ENCODE measurements at regions not wholly inside any gene's neighbourhood (a gene's known extent, or its start where the extent isn't known, plus 50 kb on each side); places are given as distances from the start of the nearest gene placed in this dataset.

- no peak overlapping the region for H3K4me3 ChIP-seq (ENCODE audit: low read depth, low read length)
- DNase-seq (ENCODE audit: low read depth) = no peak
- TF ChIP-seq CTCF (conservative IDR thresholded peaks at IDR 0.05; ENCODE audit: low read depth, low read length) = no peak
Observed at GRCh38 chrX:141341743-141342142, 99.4 kb upstream of the SPANXC start.

DNA sequence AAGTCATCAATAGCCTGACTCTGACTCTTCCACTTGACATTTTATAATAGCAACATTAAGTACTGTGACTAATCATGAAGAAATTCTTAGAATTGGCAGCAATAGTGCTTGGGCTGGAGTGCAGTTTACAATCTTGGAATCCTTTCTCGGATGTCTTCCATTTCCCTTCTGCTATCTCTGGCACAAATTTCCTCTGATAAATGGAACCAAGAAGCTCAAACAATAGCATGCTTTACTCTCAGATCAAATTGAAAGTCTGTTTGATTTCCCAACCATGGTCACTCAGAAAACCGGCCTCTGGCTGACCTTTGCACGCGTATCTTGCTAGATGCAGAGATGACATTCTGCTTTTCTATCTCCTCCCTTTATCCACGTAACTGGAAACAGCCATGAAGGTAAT is 99.0 kb upstream of the SPANXC start:
- H3K4me3 ChIP-seq (ENCODE audit: low read depth, low read length) = no peak overlapping the region
- peak; percentile 2 for DNase-seq (ENCODE audit: low read depth)
- no peak for TF ChIP-seq CTCF (conservative IDR thresholded peaks at IDR 0.05; ENCODE audit: low read depth, low read length)

GRCh38 chrX:141320801-141321200 is 78.5 kb upstream of the SPANXC start:
- no peak for DNase-seq (ENCODE audit: low read depth)
- no peak overlapping the region for H3K4me3 ChIP-seq (ENCODE audit: low read depth, low read length)
- TF ChIP-seq CTCF (conservative IDR thresholded peaks at IDR 0.05; ENCODE audit: low read depth, low read length) = no peak

GRCh38 chrX:141314441-141314840 is 72.1 kb upstream of the SPANXC start:
- DNase-seq (ENCODE audit: low read depth) = no peak
- no peak for TF ChIP-seq CTCF (conservative IDR thresholded peaks at IDR 0.05; ENCODE audit: low read depth, low read length)
- no peak overlapping the region for H3K4me3 ChIP-seq (ENCODE audit: low read depth, low read length)

DNA sequence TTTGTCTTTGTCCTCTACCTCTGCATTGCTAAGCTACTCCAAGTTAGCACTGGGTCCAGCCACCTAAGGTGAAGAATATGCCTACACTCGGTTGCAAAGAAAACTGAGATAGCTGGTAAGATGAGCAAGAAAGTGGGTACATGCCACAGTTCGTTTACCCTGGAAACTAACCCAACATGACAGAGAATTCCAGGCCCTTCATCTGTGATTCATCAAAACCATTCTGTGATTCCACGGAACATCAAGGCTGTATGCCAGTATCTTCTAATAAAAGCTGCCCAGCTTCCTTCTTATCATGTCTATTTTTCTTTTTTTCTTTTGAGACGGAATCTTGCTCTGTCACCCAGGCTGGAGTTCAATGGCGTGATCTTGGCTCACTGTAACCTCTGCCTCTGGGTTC is 58.7 kb upstream of the SPANXC start:
- DNase-seq (ENCODE audit: low read depth) = no peak
- TF ChIP-seq CTCF (conservative IDR thresholded peaks at IDR 0.05; ENCODE audit: low read depth, low read length) = no peak
- H3K4me3 ChIP-seq (ENCODE audit: low read depth, low read length) = no peak overlapping the region

Data from epithelial cell of proximal tubule (primary cell).